Activated CD8-positive, alpha-beta memory T cell treated with anti-CD3 and anti-CD28 coated beads for 36 hours (primary cell): ENCODE measurements at regions not wholly inside any gene's neighbourhood (a gene's known extent, or its start where the extent isn't known, plus 50 kb on each side); places are given as distances from the start of the nearest gene placed in this dataset.
"Not testable (repeated sequence)": the region's sequence is repeated elsewhere in the genome, so short reads cannot be mapped to it uniquely, and the experiment has no call there.

ENCODE experiments used
- CTCF ChIA-PET: fragments of 350-600 bp; sonication (Branson Sonifier 250); formaldehyde crosslinking; loops from one replicate; lab custom pipeline; 2021; ENCODE audit warnings: antibody characterized with exemption; lab: Charles Lee
- POLR2A ChIA-PET: fragments of 350-600 bp; sonication (Branson Sonifier 250); formaldehyde crosslinking; loops from one replicate; lab custom pipeline; 2021; ENCODE audit warnings: antibody characterized with exemption; lab: Charles Lee

DNA sequence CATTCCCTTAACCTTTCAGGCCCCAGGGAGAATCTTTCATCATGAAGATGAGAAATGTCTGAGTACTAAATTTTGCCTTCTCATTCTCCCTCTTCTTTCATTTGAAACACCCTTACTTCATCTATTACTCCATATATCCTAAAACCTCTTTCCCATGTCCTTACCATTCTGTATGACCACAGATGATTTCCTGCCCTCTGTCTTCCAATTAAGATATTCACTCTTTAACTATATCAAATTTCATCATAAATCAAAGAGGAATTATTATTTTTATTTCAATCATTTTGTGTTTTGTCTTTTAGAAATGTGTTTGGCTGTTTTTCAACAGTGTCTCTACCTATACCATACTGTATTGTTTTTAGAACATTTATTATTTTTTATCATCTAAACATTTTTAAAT, 964.9 kb upstream of the KLHL29 start:
- ChIA-PET POLR2A (no interaction called here), CTCF (no interaction called here)

DNA sequence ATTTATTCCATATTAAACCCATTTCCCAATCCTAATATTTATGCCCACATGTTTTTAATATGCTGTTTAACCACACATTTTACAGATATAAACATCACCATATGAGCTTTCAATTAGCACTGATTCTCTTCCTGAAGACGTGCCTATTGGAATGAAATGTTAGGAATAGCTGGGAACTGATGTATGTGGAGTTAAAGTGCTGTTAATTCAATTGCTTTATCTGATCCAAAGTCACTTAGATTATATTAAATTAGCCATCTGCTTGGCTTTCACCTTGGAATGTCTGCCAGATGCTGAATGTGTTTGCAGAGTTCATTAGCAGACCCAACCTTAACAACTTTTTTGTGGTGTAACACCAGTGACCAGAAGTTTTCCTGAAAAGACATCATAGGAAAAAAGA, 942.9 kb upstream of the KLHL29 start:
- POLR2A ChIA-PET, result no interaction called here
- CTCF ChIA-PET, result interaction anchor here (0.6 kb wide), 1 partner anchor 33 kb away, joined by 3 read pairs; no protein-coding TSS in a partner anchor

DNA sequence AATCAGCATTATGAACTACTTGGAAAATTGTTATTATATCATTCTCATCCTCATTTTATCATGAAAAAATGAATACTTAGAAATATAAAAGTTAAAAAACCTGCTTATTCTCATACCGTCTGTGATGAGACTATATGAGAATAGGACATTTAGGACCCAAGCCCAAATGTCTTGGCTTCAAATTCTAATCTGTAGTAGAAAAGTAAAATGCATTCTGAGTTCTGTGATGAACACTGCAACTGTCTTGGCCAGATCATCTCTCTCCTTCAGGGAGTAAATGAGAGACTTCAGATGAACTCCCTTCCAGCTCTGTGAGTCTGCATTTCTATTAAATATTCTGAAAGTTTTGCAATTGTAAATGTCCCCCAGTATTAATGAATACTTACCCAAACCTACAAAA, 940.7 kb upstream of the KLHL29 start:
- CTCF ChIA-PET, result no interaction called here
- POLR2A ChIA-PET, result no interaction called here

DNA sequence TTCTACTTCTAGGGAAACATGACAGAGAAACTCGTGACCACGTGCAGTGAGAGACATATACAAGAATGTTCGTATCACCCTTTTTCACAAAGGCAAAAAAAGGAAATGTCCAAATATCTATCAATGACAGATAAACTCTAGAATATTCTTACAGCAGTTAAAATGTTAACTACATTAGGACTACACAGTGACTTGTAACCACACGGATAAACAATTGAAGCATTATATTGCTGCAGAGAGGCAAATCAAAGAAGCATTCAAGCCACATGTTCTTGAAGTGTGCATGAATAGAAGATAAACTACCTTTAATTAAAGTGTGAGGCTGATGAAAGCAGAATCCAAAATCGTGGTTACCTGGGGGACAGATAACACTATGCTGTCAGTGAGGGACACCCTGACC, 935.3 kb upstream of the KLHL29 start:
- CTCF ChIA-PET, result no interaction called here
- POLR2A ChIA-PET, result no interaction called here

DNA sequence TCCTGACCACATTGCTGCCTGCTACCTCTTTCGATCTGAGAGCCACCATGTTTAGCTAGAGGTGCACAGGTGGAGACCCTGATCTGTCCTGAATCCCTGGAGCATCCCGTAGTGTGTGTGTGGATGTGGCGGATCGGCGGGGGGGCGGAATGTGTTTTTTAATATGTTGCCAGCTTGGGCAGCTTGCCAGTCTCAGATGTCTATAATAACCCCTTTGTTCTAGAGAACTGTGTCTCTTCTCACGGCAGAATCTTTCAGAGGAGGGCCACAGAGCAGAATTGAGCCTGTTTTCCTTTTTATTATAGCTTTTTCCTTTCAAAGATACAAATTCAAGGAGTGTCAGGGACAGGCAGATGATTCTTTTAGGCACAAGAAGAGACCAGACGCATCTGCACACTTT, 934.1 kb upstream of the KLHL29 start:
- ChIA-PET POLR2A (no interaction called here), CTCF (no interaction called here)

DNA sequence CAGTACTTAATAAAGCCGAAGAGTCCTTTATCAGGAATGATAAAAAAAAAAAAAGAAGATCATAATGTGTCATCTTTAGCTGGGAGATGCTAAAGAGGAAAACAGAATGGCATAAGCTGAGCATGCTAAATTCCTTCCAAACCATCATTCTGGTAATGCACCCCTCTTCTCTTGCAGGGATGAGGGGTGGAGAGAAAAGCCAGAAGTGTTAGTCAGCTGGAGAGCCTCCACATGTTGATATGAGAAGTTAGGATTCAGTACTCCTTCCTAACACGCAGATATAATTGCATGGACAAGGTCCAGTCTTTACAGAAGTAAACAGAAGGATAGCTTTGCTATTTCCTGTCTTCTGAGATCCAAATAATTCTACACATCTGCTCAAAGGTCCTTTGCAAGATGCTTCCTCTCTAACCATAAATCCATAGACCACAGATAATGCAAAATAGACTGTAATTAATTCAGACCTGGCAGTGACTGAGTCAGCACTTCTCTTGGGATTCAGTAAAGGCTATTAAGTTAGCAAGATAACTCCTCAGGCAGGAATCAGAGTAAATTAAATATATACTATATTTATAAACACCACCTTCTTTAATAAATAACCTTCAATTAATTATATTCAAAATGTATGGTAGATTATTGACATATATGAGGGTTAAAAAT, 930.0 kb upstream of the KLHL29 start:
- POLR2A ChIA-PET, result no interaction called here
- CTCF ChIA-PET, result no interaction called here

DNA sequence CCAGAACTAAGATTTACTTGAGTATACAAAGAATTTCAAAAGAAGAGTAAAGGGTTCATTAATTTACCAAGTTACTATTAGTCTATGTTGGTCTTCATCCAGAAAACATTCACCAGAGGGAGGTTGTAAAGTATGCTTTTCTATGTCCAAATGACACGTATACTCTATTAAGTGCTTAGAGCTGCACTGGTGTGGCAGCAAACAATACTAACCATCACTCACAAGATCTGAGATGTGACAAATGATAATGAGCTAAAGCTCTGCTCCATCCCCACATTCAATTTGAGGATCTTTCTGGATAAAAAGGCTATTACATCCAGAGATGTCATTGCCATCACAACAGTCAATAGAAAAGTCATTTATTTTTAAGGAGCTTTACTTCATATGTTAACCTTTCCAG, 926.5 kb upstream of the KLHL29 start:
- POLR2A ChIA-PET, result no interaction called here
- CTCF ChIA-PET, result no interaction called here

DNA sequence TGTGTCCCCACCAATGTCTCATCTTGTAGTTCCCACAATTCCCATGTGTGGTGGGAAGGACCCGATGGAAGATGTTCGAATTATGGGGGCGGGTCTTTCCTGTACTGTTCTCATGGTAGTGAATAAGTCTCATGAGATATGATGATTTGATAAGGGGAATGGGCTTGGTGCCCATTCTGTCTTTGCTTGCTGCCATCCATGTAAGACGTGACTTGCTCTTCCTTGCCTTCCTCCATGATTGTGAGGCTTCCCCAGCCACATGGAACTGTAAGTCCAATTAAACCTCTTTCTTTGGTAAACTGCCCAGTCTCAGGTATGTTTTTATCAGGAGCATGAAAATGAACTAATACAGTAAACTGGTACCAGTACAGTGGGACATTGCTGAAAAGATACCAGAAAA, 909.9 kb upstream of the KLHL29 start:
- POLR2A ChIA-PET, result not testable (repeated sequence)

DNA sequence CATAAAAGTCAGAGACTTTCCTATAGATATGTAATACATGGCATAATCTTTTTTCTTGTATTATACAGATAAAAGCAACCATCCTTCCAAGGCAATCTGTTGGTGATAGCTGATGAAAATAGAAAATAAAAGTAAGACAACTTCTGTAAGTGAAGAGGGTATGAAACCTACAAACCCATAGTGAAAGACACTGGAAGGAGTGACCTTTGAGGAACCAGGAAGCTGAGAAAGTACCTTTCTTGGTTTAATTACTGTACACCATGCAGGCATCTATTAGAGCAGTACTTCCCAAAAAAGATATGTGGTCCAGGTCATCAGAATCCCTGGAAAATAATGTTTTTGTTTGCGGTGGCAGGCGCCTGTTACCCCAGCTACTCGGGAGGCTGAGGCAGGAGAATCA, 906.6 kb upstream of the KLHL29 start:
- ChIA-PET CTCF (interaction anchor here (1.0 kb wide), 1 partner anchor 21 kb away, joined by 3 read pairs; no protein-coding TSS in a partner anchor), POLR2A (no interaction called here)

More for the DNA sequence above, 909.9 kb upstream of the KLHL29 start:
- CTCF ChIA-PET, result interaction anchor here (0.7 kb wide), 1 partner anchor 33 kb away, joined by 3 read pairs; no protein-coding TSS in a partner anchor

DNA sequence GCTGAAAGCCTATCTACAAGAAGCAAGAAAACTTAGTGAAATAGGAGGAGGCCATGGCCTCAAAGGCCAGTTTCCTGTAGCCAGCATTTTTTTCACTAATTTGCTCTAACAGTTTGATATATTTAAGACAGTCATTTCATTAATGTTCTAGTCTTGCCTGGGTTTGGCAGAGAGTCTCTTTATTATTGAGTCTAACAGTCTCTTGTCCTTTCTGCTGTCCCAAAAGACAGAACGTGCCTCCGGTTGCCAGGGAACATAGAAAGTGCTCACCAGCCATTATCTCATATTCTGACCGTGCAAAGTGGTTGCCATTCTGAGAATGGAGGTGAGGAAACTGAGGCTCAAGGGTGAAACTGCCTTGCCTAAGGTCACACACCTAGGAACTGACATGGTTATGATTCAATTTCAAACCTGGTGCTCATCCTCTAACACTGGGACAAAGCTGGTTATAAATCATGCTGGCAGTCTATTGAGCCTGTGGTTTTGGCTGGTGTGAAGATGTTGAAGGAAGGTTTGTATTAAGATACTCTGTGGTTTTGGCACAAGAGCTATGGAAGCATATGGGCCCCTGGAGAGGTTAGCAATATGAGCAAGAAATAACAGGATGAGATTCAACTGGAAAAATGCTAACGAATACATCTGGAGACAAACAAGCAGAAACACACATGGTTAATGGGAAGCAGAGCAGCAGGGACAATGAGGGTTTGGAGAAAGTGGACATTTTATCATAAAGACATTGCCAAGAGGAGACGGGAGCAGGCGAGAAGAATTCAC, 903.3 kb upstream of the KLHL29 start:
- CTCF ChIA-PET, result no interaction called here
- POLR2A ChIA-PET, result no interaction called here

DNA sequence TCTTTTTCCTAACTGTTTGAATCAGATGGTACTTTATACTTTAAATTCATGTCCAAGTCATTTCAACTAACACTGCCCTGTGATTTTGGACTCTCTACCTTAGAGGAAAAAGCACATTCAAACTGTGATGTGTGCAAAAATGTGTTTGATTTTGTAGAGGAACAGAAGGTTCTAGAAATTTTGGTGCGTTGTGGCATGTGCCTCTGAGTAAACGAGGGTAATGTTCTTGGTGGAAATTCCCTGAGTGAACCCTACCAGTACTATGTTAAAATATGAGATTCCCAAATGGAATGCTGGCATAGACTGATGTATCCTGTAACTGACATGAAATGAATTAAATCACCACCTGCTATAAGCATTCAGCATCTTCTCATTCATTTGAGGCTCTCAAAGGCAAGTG, 901.9 kb upstream of the KLHL29 start:
- POLR2A ChIA-PET, result no interaction called here

DNA sequence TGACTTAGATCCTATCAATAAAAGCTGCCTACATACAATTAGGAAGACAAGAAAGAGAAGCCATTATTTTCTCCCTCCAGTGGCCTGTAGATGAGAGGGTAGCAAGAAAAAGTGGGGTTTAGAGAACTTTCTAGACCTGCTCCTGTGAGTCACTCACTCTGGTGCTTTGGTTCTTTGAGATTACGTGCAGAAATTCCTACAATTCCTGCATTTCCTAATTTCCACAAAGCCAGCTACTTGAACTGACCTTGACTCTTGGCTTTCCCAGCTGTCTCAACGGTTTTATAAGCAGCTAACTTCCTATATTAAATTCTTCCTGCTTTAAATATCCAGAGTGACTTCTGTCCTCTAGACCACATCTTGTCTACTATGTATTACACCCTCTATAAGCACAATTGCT, 899.5 kb upstream of the KLHL29 start:
- ChIA-PET CTCF (no interaction called here), POLR2A (no interaction called here)

More for the DNA sequence above, 901.9 kb upstream of the KLHL29 start:
- CTCF ChIA-PET, result no interaction called here

DNA sequence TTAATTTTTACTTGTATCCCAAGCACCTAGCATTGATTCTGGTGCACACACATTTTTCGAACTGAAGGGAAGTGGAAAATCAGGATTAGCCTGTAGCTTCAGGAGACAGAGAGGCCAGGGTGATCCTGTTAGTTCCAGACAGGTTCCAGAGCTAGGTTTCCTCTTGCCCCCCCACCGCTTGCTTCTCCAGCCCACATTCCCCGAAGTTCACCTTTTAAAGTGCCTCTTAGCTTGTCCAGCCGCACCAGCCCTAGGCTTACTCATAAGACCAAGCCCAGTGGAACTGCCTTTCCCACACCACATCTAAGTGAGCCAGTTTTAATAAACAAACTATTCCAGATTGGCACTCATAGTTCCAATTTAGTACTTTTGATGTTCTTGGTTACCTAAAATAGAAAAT, 898.6 kb upstream of the KLHL29 start:
- CTCF ChIA-PET, result no interaction called here
- POLR2A ChIA-PET, result no interaction called here

DNA sequence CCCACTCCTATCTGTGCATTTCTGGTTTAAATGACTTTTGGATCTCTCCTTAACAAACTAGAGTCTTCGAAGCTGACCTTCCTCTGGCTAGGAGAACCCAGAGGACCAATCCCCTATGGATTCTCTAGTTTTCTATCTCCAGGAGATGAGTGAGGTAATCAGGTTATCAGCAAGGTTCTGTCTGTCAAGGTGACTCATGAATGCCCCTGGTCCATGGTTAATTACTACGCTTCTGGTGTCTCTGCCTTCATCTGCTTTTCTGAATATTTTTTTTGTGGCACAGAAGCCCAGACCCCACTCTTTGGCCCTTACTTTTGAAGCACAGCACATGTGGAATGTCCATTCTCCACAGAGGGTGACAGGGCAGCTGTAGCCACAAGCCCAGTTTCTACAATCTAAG, 897.9 kb upstream of the KLHL29 start:
- POLR2A ChIA-PET, result no interaction called here
- CTCF ChIA-PET, result no interaction called here

DNA sequence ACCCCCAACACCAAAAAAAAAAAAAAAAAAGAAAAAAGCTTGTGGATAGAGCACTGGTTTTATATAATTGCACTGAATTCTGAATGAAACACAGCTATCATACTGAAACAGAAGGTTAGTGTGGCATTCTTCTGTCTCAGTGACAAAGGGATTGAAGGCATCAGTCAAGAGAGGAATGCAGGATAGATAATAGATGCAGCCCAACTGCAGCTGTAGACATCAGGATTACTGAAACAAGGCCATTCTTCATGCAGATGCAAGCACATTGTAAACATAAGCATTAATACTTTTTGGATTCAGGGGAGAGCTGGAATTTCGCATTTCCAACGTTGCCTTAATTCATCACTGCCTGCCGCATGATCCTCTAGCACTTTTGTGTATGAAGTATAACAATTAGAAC, 897.4 kb upstream of the KLHL29 start:
- POLR2A ChIA-PET, result no interaction called here
- CTCF ChIA-PET, result no interaction called here

DNA sequence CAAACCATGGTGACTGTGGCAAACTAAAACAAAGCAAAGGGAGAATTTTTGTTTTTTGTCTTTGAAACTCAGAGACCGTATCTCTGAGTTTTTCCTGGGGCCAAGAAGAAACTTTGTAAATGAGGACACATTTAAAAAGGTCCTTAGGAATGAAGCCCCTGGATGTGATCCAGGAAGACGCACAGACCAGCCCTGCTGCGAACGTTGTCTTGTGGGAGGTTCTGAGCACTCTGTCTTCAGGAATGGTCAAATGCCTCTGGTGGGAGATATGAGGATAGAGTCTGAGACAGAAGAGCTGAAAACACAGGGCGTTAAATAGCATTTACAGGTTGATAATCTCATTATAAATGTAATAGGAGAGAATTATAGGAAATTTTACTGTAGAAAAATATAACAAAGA, 893.5 kb upstream of the KLHL29 start:
- ChIA-PET POLR2A (no interaction called here), CTCF (no interaction called here)

DNA sequence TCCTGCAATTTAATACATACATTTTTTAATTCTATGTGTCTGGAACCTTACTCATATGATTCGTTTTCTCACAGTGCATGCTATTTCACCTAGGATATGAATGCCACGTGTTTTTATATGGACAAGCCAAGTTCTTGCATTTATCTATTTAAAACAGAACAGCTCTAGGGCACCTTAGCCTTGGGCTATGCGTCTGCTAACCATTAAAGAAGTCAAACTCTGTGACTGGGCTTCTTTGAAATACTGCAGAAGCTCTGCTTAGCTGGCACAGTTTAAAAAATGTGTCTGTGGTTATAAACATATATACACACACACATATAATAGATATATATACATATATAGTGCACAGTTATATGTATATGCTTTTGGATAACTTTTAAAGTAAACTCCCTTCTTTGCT, 890.8 kb upstream of the KLHL29 start:
- ChIA-PET POLR2A (no interaction called here), CTCF (no interaction called here)

DNA sequence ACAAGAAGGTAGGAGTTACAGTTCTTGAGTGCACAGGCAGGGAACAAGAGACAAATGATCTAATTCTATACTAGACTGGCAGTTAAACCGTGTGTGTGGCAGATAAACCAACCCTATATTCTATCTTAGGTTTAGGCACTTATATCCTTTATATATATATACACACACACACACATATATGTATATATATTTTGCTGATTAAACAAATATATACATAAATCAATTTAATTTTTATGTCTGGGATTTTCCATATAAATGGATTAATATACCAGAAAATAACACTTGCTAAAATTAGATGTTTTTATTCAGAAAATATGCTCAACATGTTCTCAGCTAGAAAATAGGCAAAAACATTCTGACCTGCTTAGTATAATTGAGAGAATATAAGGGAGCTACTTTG, 887.9 kb upstream of the KLHL29 start:
- ChIA-PET CTCF (no interaction called here), POLR2A (no interaction called here)

DNA sequence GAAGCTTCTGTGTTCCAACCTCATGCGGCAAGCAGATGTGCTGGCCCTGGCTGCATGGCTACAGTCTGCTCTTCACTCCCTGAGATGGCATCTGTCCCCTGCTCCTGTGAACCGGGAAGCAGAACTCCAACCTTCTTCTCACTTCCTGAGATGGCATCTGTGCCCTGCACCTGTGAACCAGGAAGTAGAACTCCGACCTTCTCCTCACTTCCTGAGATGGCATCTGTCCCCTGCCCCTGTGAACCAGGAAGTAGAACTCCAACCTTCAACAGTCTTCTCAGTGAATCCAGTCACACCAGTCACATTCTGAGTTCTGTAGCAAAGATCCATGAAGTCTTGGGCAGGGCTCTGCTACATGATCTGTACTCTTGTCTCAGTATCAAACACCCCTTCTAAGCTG, 887.2 kb upstream of the KLHL29 start:
- CTCF ChIA-PET, result no interaction called here
- POLR2A ChIA-PET, result no interaction called here

DNA sequence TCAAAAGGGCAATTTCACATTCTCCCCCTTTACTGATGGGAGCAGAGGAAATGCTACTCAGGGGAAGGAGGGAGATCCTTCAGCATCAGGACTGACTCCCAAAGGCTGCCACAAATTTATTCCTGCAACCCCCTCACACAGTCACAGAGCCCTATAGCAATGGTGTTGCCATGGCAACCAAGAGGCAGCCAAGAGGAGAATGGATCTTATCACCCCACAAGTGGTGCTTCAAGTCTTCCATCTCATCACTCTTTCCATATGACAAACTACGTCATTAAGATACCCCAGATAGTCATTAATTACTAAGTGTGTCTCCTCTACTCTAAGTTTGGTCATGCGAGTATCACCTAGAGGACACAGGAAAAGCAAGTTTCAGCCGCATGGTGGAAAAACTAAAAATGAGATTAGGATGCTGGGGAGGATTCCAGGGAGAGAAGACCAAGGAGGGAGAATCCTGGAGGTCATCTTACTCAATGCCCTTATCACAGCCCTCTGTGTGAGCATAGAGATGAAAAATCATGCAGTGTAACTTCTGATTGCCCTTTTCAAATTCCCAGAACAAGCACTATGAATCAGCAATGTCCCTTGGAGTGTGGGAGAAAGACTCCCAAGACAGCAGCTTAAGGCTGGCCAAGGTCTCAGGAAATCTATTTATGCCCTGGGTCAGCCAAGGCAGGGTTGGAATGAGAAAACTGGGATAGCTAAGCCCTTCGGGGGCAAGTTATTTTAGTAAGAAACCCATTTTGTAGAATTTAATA, 885.7 kb upstream of the KLHL29 start:
- ChIA-PET CTCF (interaction anchor here (1.0 kb wide), 1 partner anchor 21 kb away, joined by 3 read pairs; no protein-coding TSS in a partner anchor), POLR2A (no interaction called here)
